MCF 10A (cell line): ENCODE measurements at regions not wholly inside any gene's neighbourhood (a gene's known extent, or its start where the extent isn't known, plus 50 kb on each side); places are given as distances from the start of the nearest gene placed in this dataset.

ENCODE experiments used
- BruUV-seq: library from RNA; stranded (reverse); fragments of 400-500 nt; replicated peaks from 2 replicates; lab custom pipeline; 2021; lab: Mats Ljungman, UMichigan
- CTCF ChIA-PET: fragments of 300-600 bp; sonication (Branson Sonifier 250); formaldehyde crosslinking; extraction: SDS; loops from one replicate; lab custom pipeline; 2021; ENCODE audit warnings: antibody characterized with exemption, inconsistent platforms; lab: Yijun Ruan, JAX
- POLR2A ChIA-PET: fragments of 300-600, 350-650 bp; sonication (Branson Sonifier 250); formaldehyde crosslinking; extraction: SDS; loops from one replicate; lab custom pipeline; 2020; ENCODE audit warnings: antibody characterized with exemption, inconsistent platforms; lab: Yijun Ruan, JAX
- DNase-seq: peaks from one replicate; pipeline ENCODE4 v3.0.0-alpha.2; 2018; ENCODE audit not compliant: unreplicated experiment
- H3K27ac Mint-ChIP-seq: one replicate; pipeline ENCODE4 v1.8.0; 2022; ENCODE audit warnings: mild to moderate bottlenecking, low read depth, mixed read lengths; ENCODE audit not compliant: unreplicated experiment
- H3K27me3 Mint-ChIP-seq: one replicate; pipeline ENCODE4 v1.8.0; 2022; ENCODE audit warnings: mixed read lengths; ENCODE audit not compliant: insufficient read depth, unreplicated experiment
- H3K36me3 Mint-ChIP-seq: one replicate; pipeline ENCODE4 v1.8.0; 2022; ENCODE audit warnings: mild to moderate bottlenecking, moderate library complexity, mixed read lengths; ENCODE audit not compliant: insufficient read depth, unreplicated experiment
- H3K4me1 Mint-ChIP-seq: one replicate; pipeline ENCODE4 v1.8.0; 2022; ENCODE audit warnings: mixed read lengths; ENCODE audit not compliant: insufficient read depth, unreplicated experiment
- H3K4me3 Mint-ChIP-seq: one replicate; pipeline ENCODE4 v1.8.0; 2022; ENCODE audit warnings: mild to moderate bottlenecking, moderate library complexity, mixed read lengths; ENCODE audit not compliant: unreplicated experiment
- H3K9me3 Mint-ChIP-seq: one replicate; pipeline ENCODE4 v1.8.0; 2022; ENCODE audit warnings: mixed read lengths; ENCODE audit not compliant: unreplicated experiment
- intact Hi-C: fragments of 100-400 bp; cut with micrococcal nuclease; formaldehyde crosslinking; loops from 2 replicates; pipeline ENCODE4 v1.14.1; 2022
- TF ChIP-seq, protein P1 (sequence below): fragments of 200-600 bp; IDR thresholded peaks from one replicate; pipeline ENCODE4 v1.8.0; 2022; ENCODE audit warnings: antibody characterized with exemption, mild to moderate bottlenecking; ENCODE audit not compliant: unreplicated experiment

DNA sequence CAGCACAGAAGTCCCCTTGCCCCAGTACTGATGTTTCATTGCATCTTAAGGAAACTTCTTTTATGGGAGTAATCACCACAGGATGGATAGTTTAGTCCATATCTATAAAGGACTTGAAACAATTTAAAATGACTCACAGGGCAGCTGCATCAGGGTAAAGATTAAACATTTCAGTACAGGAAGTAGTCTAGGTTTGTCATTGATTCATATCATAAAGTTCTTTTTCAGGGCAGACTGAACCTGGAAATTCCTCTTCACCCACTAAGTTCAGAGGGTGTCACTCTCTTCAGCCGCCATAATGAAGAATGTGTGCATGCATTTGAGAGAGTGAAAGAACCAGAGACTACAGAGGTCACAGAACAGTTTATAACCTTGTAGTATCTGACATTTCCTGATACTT is 296.3 kb upstream of the JAG1 start:
- Mint-ChIP-seq H3K27me3 (no peaks in the 10 kb centered on the region), H3K9me3 (peaks cover 7% of the 10 kb centered on the region), H3K4me3 (no peak overlapping the region), H3K27ac (no peak overlapping the region), H3K4me1 (no peaks in the 10 kb centered on the region), H3K36me3 (no peaks in the 10 kb centered on the region)
- TF ChIP-seq, protein P1, sequence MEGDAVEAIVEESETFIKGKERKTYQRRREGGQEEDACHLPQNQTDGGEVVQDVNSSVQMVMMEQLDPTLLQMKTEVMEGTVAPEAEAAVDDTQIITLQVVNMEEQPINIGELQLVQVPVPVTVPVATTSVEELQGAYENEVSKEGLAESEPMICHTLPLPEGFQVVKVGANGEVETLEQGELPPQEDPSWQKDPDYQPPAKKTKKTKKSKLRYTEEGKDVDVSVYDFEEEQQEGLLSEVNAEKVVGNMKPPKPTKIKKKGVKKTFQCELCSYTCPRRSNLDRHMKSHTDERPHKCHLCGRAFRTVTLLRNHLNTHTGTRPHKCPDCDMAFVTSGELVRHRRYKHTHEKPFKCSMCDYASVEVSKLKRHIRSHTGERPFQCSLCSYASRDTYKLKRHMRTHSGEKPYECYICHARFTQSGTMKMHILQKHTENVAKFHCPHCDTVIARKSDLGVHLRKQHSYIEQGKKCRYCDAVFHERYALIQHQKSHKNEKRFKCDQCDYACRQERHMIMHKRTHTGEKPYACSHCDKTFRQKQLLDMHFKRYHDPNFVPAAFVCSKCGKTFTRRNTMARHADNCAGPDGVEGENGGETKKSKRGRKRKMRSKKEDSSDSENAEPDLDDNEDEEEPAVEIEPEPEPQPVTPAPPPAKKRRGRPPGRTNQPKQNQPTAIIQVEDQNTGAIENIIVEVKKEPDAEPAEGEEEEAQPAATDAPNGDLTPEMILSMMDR = no peak
- no TSS peak for BruUV-seq
- intact Hi-C loops = no loop called here
- ChIA-PET POLR2A (interaction anchor here (0.8 to 1.1 kb wide), 2 partner anchors 19 to 92 kb away, joined by 3 to 4 read pairs; no protein-coding TSS in a partner anchor), CTCF (no interaction called here)
- DNase-seq = no peak

DNA sequence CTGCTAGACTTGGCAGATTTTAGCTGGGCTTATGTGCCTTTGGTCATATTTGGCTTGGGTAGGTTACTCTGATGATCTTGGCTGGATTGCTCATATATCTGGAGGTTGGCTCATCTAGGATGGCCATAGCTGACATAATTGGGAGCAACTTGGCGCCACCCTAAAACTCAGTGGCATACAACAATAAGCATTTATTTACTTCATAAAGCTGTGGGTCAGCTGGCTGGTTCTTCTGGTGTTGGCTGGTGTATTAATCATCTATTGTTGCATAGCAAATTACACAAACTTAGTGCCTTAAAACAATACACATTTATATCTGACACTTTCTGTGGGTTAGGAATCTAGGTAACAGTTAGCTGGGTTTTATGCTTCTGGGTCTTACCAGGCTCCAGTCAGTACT is 297.3 kb upstream of the JAG1 start:
- TF ChIP-seq, protein P1 = no peak
- no peak overlapping the region for H3K27ac Mint-ChIP-seq
- peaks cover 7% of the 10 kb centered on the region for H3K9me3 Mint-ChIP-seq
- no peak overlapping the region for H3K4me3 Mint-ChIP-seq
- ChIA-PET CTCF (interaction anchor here (0.6 to 0.7 kb wide), 2 partner anchors 379 to 389 kb away, joined by 3 read pairs; no protein-coding TSS in a partner anchor), POLR2A (interaction anchor here (0.6 to 1.1 kb wide), 2 partner anchors 20 to 264 kb away, joined by 3 read pairs; no protein-coding TSS in a partner anchor)
- no peaks in the 10 kb centered on the region for H3K4me1 Mint-ChIP-seq
- intact Hi-C loops = no loop called here
- BruUV-seq = no TSS peak
- no peak for DNase-seq
- H3K27me3 Mint-ChIP-seq = no peaks in the 10 kb centered on the region
- H3K36me3 Mint-ChIP-seq = no peaks in the 10 kb centered on the region

DNA sequence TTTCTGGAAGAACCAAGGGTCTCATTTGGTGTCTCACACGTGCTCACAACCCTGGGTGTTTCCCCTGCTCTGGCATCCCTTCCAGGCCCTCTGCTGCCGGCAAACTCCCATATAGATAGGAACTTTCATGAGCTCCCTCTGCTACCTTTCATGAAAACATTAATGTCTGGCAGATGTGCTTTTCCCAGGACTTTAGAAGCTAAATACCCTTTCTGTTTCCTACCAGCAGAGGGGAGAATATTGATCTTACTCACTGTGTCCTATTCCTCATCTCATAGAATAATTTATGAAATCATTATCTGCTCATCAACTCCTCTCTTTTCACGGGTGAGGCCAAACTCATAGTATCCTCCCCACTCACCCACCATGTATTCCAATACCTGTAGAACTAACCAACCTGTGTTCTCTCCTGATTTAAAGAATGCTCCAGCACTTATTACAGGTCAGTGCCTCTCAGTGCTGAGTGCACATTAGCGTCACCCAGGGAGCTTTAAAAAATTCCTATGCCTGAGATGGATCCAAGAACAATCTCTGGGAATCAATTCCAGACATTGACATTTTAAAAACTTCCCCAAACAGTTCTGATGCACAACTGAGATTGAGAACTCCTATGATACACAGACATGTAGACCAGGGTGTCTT is 298.5 kb upstream of the JAG1 start:
- POLR2A ChIA-PET = interaction anchor here (1.9 kb wide), 1 partner anchor 10 kb away, joined by 6 read pairs; no protein-coding TSS in a partner anchor
- intact Hi-C loops = no loop called here
- H3K9me3 Mint-ChIP-seq = peaks cover 7% of the 10 kb centered on the region
- H3K36me3 Mint-ChIP-seq = no peaks in the 10 kb centered on the region
- H3K27ac Mint-ChIP-seq = no peak overlapping the region
- H3K4me3 Mint-ChIP-seq = no peak overlapping the region
- no TSS peak for BruUV-seq
- TF ChIP-seq, protein P1 = no peak
- no peaks in the 10 kb centered on the region for H3K4me1 Mint-ChIP-seq
- DNase-seq = no peak
- no peaks in the 10 kb centered on the region for H3K27me3 Mint-ChIP-seq
- CTCF ChIA-PET = interaction anchor here (0.9 kb wide), 1 partner anchor 301 kb away, joined by 3 read pairs; no protein-coding TSS in a partner anchor

DNA sequence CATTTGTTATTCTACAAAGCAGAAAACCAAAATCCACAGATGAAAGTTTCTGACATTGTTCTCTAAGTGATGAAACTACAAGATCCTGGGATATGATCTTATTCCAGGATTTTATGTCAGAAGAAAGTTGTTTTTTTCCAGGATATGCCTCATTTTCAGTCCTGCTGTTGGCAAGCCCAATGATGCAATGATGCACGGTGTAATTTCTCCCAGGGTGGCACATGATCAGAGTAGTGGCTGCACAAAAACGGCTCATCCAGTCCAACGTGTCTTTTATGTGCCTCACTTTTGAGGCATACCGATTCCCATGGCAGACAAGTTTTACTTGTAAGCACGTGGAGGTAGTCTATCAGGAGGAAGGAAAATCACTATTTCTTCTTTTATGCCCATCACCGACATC is 302.3 kb upstream of the JAG1 start:
- CTCF ChIA-PET = interaction anchor here (0.7 to 1.4 kb wide), 2 partner anchors 10 to 74 kb away, joined by 3 read pairs; no protein-coding TSS in a partner anchor
- Mint-ChIP-seq H3K27ac (no peak overlapping the region), H3K4me1 (no peaks in the 10 kb centered on the region), H3K4me3 (no peak overlapping the region), H3K9me3 (peaks cover 7% of the 10 kb centered on the region), H3K27me3 (no peaks in the 10 kb centered on the region), H3K36me3 (no peaks in the 10 kb centered on the region)
- POLR2A ChIA-PET = interaction anchor here (0.5 to 1.0 kb wide), 2 partner anchors 11 to 81 kb away, joined by 3 read pairs; no protein-coding TSS in a partner anchor
- no peak for DNase-seq
- intact Hi-C loops = no loop called here
- BruUV-seq = no TSS peak
- TF ChIP-seq, protein P1 = no peak
